HFF-Myc (cell line): ENCODE measurements at regions not wholly inside any gene's neighbourhood (a gene's known extent, or its start where the extent isn't known, plus 50 kb on each side); places are given as distances from the start of the nearest gene placed in this dataset.
A peak's percentile ranks its signal among the peaks of the same experiment; 100 is the strongest.

Experiments
- DNase-seq: peaks from one replicate; pipeline ENCODE4 v3.0.0-alpha.2; 2011; ENCODE audit warnings: low read depth; ENCODE audit errors: extremely low read depth
- H3K4me3 ChIP-seq: replicated peaks from 2 replicates; pipeline ENCODE4 v1.5.1; 2011; ENCODE audit warnings: low read depth, mild to moderate bottlenecking, control low read depth, low read length
- CTCF ChIP-seq: IDR thresholded peaks from 2 replicates; pipeline ENCODE4 v1.5.1; 2012; ENCODE audit warnings: mild to moderate bottlenecking, low read depth, low read length, control low read depth; ENCODE audit errors: missing control alignments

DNA sequence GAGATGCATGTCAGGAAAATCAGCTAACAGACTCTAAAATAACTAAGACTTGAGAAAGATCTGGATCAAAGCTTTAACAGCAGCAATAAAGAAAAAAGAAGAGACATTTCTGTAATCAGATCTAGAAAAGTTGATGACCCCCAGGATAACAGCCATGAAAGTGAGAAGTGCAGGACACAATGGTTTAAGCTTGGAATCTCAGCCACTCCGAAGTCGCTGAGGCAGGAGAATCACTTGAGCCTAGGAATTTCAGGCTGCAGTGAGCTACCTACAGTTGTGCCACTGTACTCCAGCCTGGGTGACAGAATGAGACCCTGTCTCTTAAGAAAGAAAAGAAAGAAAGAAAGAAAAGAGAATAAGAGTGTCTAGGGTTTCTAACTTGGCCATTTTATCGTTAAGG lies 544.1 kb downstream of the CD83 start:
- no peak for TF ChIP-seq CTCF
- DNase-seq: no peak
- H3K4me3 ChIP-seq: no peak overlapping the region

- no peak for DNase-seq
- TF ChIP-seq CTCF: no peak
- no peak overlapping the region for H3K4me3 ChIP-seq
Observed at GRCh38 chr6:14664112-14664601, 546.6 kb downstream of the CD83 start.

DNA sequence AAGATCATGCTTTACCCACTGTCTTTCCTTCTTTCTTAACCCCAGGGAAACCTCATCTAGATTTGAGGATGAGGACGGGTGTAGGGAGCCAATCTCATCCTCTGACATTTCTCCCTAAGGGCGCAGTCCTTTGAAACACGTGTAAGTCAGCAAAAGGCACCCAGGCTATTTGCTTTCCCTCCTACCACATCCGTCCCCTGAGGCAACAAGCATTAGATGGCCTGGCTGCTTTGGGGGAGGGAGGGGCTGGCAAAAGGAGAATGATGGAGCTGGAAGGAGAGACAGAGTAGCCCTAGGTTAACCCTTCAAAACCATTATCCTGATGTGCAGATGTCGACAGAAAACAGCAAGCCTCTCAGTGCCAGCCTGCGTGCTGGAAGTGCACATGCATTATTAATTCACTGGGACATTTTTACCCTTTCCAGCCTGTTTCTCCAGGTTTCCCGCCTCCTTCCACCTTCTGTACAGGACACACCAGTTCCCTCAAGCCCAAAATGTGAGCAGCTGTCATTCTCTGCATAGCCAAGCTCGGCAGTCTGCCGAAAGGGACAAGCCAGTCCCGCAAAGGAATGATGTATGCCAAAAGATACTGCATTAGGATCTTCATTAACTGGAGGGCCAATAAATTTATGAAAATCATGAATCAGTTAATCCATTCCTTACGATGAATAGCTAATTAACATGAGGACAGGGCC lies 547.2 kb downstream of the CD83 start:
- TF ChIP-seq CTCF: no peak
- no peak for DNase-seq
- no peak overlapping the region for H3K4me3 ChIP-seq

GRCh38 chr6:14665827-14666724 lies 548.5 kb downstream of the CD83 start:
- DNase-seq: peak; percentile 45
- H3K4me3 ChIP-seq: no peak overlapping the region
- TF ChIP-seq CTCF: no peak

DNA sequence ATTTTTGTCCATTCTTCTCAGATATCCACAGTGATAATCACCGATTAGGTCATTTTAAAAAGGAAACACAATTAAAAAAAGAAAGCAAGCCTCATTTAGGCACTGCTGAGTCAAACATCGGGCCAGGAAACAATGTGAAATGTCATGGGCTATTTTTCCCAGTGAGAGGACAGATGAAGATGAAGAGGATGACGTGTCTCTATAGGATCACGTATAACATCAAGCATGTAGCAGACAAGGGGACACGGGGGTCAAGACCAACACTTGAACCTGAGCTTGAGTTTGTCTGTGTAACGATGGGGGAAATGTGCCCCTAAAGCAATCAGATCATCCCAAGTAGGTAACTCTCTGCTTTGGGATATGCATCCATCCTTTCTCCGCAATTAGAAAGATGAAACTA lies 553.2 kb downstream of the CD83 start:
- no peak overlapping the region for H3K4me3 ChIP-seq
- DNase-seq: no peak
- TF ChIP-seq CTCF: no peak

GRCh38 chr6:14671261-14671681 lies 553.7 kb downstream of the CD83 start:
- H3K4me3 ChIP-seq: no peak overlapping the region
- DNase-seq: no peak
- TF ChIP-seq CTCF: no peak
